Left lung (tissue), 4 donors: ENCODE measurements at regions not wholly inside any gene's neighbourhood (a gene's known extent, or its start where the extent isn't known, plus 50 kb on each side); places are given as distances from the start of the nearest gene placed in this dataset.

ENCODE experiments used
- ATAC-seq: fragments of 200-7000 bp; cut with Tn5 transposase; one replicate; pipeline ENCODE4 v1.9.1; 2020; ENCODE audit warnings: moderate library complexity
- DNase-seq, 4 donors: peaks; one replicate each; pipeline ENCODE4 v3.0.0-alpha.2; 2013 to 2020
- H3K27ac ChIP-seq, 2 donors: fragments of 200-600 bp; sonication (generic) in 1 of 2; one replicate each; pipeline versions ENCODE4 v1.5.0 to v1.8.0; 2020 to 2021
- H3K27me3 ChIP-seq, 2 donors: fragments of 200-600 bp; sonication (generic) in 1 of 2; one replicate each; pipeline versions ENCODE4 v1.5.0 to v1.8.0; 2020 to 2021
- H3K36me3 ChIP-seq, 2 donors: fragments of 200-600 bp; sonication (generic) in 1 of 2; one replicate each; pipeline versions ENCODE4 v1.5.0 to v1.8.0; 2020 to 2021
- H3K4me1 ChIP-seq, 2 donors: fragments of 200-600 bp; one replicate each; pipeline ENCODE4 v1.8.0; 2021
- H3K4me3 ChIP-seq, 2 donors: fragments of 200-600 bp; sonication (generic) in 1 of 2; one replicate each; pipeline versions ENCODE4 v1.5.0 to v1.8.0; 2020 to 2021; ENCODE audit warnings: mild to moderate bottlenecking in 1 of 2
- H3K9me3 ChIP-seq, 2 donors: fragments of 200-600 bp; sonication (generic) in 1 of 2; one replicate each; pipeline versions ENCODE4 v1.5.0 to v1.8.0; 2020 to 2021
- CTCF ChIP-seq, 2 donors: fragments of 200-600 bp; sonication (generic) in 1 of 2; IDR thresholded peaks; one replicate each; pipeline versions ENCODE4 v1.5.0 to v1.8.0; 2021; ENCODE audit warnings: antibody characterized with exemption in 2 of 2
- intact Hi-C, 2 donors: fragments of 100-400 bp; cut with DNase I; formaldehyde crosslinking; loops; one replicate each; pipeline versions ENCODE4 v1.11.2 to v1.14.2; 2022
- donor health status: DM: no; HTN: yes; CAD: no.
- donor health status: DM: no; HTN: no; CAD: no.

- Histone ChIP-seq H3K36me3 (no peaks in the 10 kb centered on the region), H3K27me3 (no peaks in the 10 kb centered on the region), H3K4me1 (no peaks in the 10 kb centered on the region), H3K27ac (no peak overlapping the region), H3K4me3 (no peak overlapping the region), H3K9me3 (no peaks in the 10 kb centered on the region)
- intact Hi-C loops = no loop called here
- DNase-seq = no peak
- TF ChIP-seq CTCF (IDR thresholded peaks at IDR 0.05) = no peak
- no peak for ATAC-seq
Observed at GRCh38 chr4:98804403-98804802, 124.5 kb downstream of the EIF4E start.

DNA sequence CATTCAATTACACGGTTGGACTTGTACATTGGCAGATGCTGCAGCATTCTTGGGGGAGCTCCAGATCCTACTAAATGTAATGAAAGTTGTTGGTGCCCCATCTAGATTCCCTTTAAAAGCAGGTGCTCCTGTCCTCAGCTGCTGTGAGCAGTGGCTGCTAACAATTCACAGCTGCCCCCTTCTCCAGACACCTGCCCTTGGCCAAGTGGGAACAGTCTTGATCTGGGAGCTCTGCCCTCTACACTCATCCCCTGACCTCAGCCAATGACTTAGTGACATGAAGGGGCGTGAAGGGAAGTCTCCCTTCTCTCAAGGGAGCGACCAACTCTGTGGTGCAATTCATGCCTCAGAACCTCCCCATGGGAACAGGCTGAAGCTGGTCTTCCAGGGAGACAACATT is 125.7 kb downstream of the EIF4E start:
- no peak for TF ChIP-seq CTCF (IDR thresholded peaks at IDR 0.05)
- no peak overlapping the region for H3K4me3 ChIP-seq
- no peak overlapping the region for H3K27ac ChIP-seq
- DNase-seq (no peak), ATAC-seq (no peak)
- no peaks in the 10 kb centered on the region for H3K4me1 ChIP-seq
- H3K27me3 ChIP-seq = no peaks in the 10 kb centered on the region
- no peaks in the 10 kb centered on the region for H3K36me3 ChIP-seq
- no peaks in the 10 kb centered on the region for H3K9me3 ChIP-seq
- intact Hi-C loops = no loop called here

DNA sequence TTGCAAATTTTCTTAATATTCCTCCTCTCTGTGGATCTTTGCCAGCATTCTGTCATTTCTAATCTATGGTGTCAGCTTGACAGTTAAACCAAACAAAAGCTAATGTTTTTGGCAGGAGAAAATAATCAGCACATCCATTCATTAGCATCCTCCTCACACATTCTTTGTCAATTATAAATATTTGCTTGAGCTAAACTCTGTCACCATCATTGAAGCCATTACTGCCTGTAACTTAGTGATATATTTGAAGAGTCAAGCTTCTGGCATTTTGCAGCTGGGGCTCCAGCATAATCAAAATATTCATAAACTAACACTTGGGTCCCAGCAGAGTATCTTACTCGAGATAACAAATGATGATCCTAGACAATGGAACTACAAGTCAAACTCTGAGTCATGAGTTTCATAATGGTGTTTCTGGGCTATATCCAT is 126.1 kb downstream of the EIF4E start:
- intact Hi-C loops = no loop called here
- no peaks in the 10 kb centered on the region for H3K4me1 ChIP-seq

DNA sequence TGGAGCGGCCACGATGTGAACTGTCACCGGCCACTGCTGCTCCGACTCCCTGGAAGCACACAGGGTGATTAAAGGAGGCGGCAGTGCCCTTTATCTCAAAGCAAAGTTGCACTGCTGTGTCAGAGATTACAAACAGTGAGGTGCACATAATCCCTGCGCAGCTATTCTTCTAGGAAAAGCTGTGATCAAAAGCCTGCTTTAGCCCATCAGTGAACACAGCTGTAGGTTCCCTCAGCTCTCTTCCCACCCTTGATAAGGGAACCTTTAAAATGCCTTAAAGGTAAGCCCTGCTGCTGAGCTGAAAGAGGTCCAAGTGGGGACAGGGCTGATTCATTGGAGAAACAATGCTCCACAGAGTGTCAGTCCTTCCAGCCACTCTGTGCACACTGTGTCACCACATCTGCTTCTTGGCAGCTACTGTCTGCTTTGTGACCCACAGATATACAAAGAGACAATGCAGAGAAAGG is 127.6 kb downstream of the EIF4E start:
- TF ChIP-seq CTCF (IDR thresholded peaks at IDR 0.05) = no peak
- no peak overlapping the region for H3K4me3 ChIP-seq
- DNase-seq (no peak), ATAC-seq (no peak)
- no peaks in the 10 kb centered on the region for H3K36me3 ChIP-seq
- no peaks in the 10 kb centered on the region for H3K4me1 ChIP-seq
- no peaks in the 10 kb centered on the region for H3K9me3 ChIP-seq
- no peak overlapping the region for H3K27ac ChIP-seq
- no peaks in the 10 kb centered on the region for H3K27me3 ChIP-seq
- intact Hi-C loops = no loop called here

More for the DNA sequence above, 126.1 kb downstream of the EIF4E start:
- no peak for DNase-seq
- no peak for TF ChIP-seq CTCF (IDR thresholded peaks at IDR 0.05)
- no peaks in the 10 kb centered on the region for H3K36me3 ChIP-seq
- H3K27me3 ChIP-seq = no peaks in the 10 kb centered on the region
- ATAC-seq = no peak
- no peak overlapping the region for H3K4me3 ChIP-seq
- no peak overlapping the region for H3K27ac ChIP-seq
- H3K9me3 ChIP-seq = no peaks in the 10 kb centered on the region

- intact Hi-C loops = no loop called here
- Histone ChIP-seq H3K9me3 (no peaks in the 10 kb centered on the region), H3K36me3 (no peaks in the 10 kb centered on the region), H3K27ac (no peak overlapping the region), H3K4me3 (no peak overlapping the region), H3K27me3 (no peaks in the 10 kb centered on the region), H3K4me1 (no peaks in the 10 kb centered on the region)
- DNase-seq = no peak
- no peak for ATAC-seq
- no peak for TF ChIP-seq CTCF (IDR thresholded peaks at IDR 0.05)
Observed at GRCh38 chr4:98796991-98797390, 131.9 kb downstream of the EIF4E start.
